Activated B cell treated with CpG ODN at 0.5 μM for 24 hours (primary cell): ENCODE measurements at regions not wholly inside any gene's neighbourhood (a gene's known extent, or its start where the extent isn't known, plus 50 kb on each side); places are given as distances from the start of the nearest gene placed in this dataset.

Source experiments
- ATAC-seq: fragments of 200-7000 bp; cut with Tn5 transposase; one replicate; pipeline ENCODE4 v1.10.0; 2021; ENCODE audit warnings: low read depth, mild to moderate bottlenecking, moderate library complexity
- CTCF ChIA-PET: fragments of 350-600 bp; sonication (Branson Sonifier 250); formaldehyde crosslinking; loops from one replicate; lab custom pipeline; 2021; ENCODE audit warnings: antibody characterized with exemption; lab: Charles Lee
- POLR2A ChIA-PET: fragments of 350-600 bp; sonication (Branson Sonifier 250); formaldehyde crosslinking; loops from one replicate; lab custom pipeline; 2021; ENCODE audit warnings: antibody characterized with exemption; lab: Charles Lee
- DNase-seq: peaks from one replicate; pipeline ENCODE4 v3.0.0; 2022
- H3K27ac Mint-ChIP-seq: one replicate; pipeline ENCODE4 v1.8.0; 2020; ENCODE audit warnings: mixed read lengths
- H3K27me3 Mint-ChIP-seq: one replicate; pipeline ENCODE4 v1.8.0; 2021; ENCODE audit warnings: mixed read lengths
- H3K36me3 Mint-ChIP-seq: one replicate; pipeline ENCODE4 v1.8.0; 2021; ENCODE audit warnings: low read depth, mixed read lengths
- H3K4me1 Mint-ChIP-seq: one replicate; pipeline ENCODE4 v1.8.0; 2021; ENCODE audit warnings: mixed read lengths
- H3K4me3 Mint-ChIP-seq: one replicate; pipeline ENCODE4 v1.8.0; 2020; ENCODE audit warnings: mild to moderate bottlenecking, mixed read lengths
- H3K9me3 Mint-ChIP-seq: one replicate; pipeline ENCODE4 v1.8.0; 2020; ENCODE audit warnings: mixed read lengths
- CTCF ChIP-seq: fragments of 200-600 bp; IDR thresholded peaks from one replicate; pipeline ENCODE4 v1.8.0; 2022; ENCODE audit warnings: antibody characterized with exemption, mild to moderate bottlenecking
- intact Hi-C: fragments of 100-400 bp; cut with micrococcal nuclease; formaldehyde crosslinking; loops from one replicate; pipeline ENCODE4 v1.15.1; 2024

GRCh38 chr3:194984066-194984465 is 286.9 kb downstream of the XXYLT1 start:
- no peak overlapping the region for H3K27ac Mint-ChIP-seq
- ChIA-PET POLR2A (no interaction called here), CTCF (no interaction called here)
- no peaks in the 10 kb centered on the region for H3K4me1 Mint-ChIP-seq
- no peak for TF ChIP-seq CTCF
- H3K36me3 Mint-ChIP-seq, result no peaks in the 10 kb centered on the region
- peaks cover 11% of the 10 kb centered on the region for H3K27me3 Mint-ChIP-seq
- ATAC-seq (no peak), DNase-seq (no peak)
- H3K4me3 Mint-ChIP-seq, result no peak overlapping the region
- no peaks in the 10 kb centered on the region for H3K9me3 Mint-ChIP-seq
- intact Hi-C loops, result no loop called here

- Mint-ChIP-seq H3K27me3 (peaks cover 11% of the 10 kb centered on the region), H3K27ac (no peak overlapping the region), H3K4me3 (no peak overlapping the region), H3K4me1 (no peaks in the 10 kb centered on the region), H3K36me3 (no peaks in the 10 kb centered on the region), H3K9me3 (no peaks in the 10 kb centered on the region)
- TF ChIP-seq CTCF, result no peak
- POLR2A ChIA-PET, result no interaction called here
- ATAC-seq (no peak), DNase-seq (no peak)
- intact Hi-C loops, result no loop called here
- CTCF ChIA-PET, result no interaction called here
Observed at GRCh38 chr3:194984622-194985021, 286.3 kb downstream of the XXYLT1 start.

- DNase-seq (no peak), ATAC-seq (no peak)
- no peaks in the 10 kb centered on the region for H3K4me1 Mint-ChIP-seq
- ChIA-PET CTCF (no interaction called here), POLR2A (no interaction called here)
- no peaks in the 10 kb centered on the region for H3K9me3 Mint-ChIP-seq
- intact Hi-C loops, result no loop called here
- no peak overlapping the region for H3K4me3 Mint-ChIP-seq
- no peak for TF ChIP-seq CTCF
- H3K27ac Mint-ChIP-seq, result no peak overlapping the region
- peaks cover 11% of the 10 kb centered on the region for H3K27me3 Mint-ChIP-seq
- H3K36me3 Mint-ChIP-seq, result no peaks in the 10 kb centered on the region
Observed at GRCh38 chr3:194985031-194985578, 285.9 kb downstream of the XXYLT1 start.

GRCh38 chr3:194986208-194987043 is 284.5 kb downstream of the XXYLT1 start:
- intact Hi-C loops, result no loop called here
- Mint-ChIP-seq H3K4me3 (no peak overlapping the region), H3K4me1 (no peaks in the 10 kb centered on the region), H3K36me3 (no peaks in the 10 kb centered on the region), H3K9me3 (no peaks in the 10 kb centered on the region), H3K27ac (peak overlapping the region; percentile 3), H3K27me3 (peaks cover 11% of the 10 kb centered on the region)
- ATAC-seq (no peak), DNase-seq (no peak)
- ChIA-PET CTCF (no interaction called here), POLR2A (no interaction called here)
- no peak for TF ChIP-seq CTCF

- ChIA-PET POLR2A (no interaction called here), CTCF (no interaction called here)
Observed at GRCh38 chr3:194987571-194988494, 283.1 kb downstream of the XXYLT1 start.

More at GRCh38 chr3:194987571-194988494, 283.1 kb downstream of the XXYLT1 start:
- intact Hi-C loops, result no loop called here
- no peaks in the 10 kb centered on the region for H3K4me1 Mint-ChIP-seq
- no peaks in the 10 kb centered on the region for H3K36me3 Mint-ChIP-seq
- no peak for TF ChIP-seq CTCF
- H3K4me3 Mint-ChIP-seq, result no peak overlapping the region
- peaks cover 8% of the 10 kb centered on the region for H3K27me3 Mint-ChIP-seq
- H3K27ac Mint-ChIP-seq, result no peak overlapping the region
- DNase-seq, result no peak
- ATAC-seq, result no peak
- H3K9me3 Mint-ChIP-seq, result no peaks in the 10 kb centered on the region
